Middle frontal gyrus (tissue), 1 donor: ENCODE measurements at regions not wholly inside any gene's neighbourhood (a gene's known extent, or its start where the extent isn't known, plus 50 kb on each side); places are given as distances from the start of the nearest gene placed in this dataset.

Experiments
- DNase-seq: peaks from one replicate; pipeline ENCODE4 v3.0.0-alpha.2; 2015; ENCODE audit warnings: low spot score; ENCODE audit errors: extremely low spot score

- DNase-seq: no peak
Measured at GRCh38 chr9:129242191-129242941, 64.3 kb upstream of the IER5L start.

- no peak for DNase-seq
Measured at GRCh38 chr9:129241725-129242124, 63.7 kb upstream of the IER5L start.

GRCh38 chr9:129240581-129241211, 62.6 kb upstream of the IER5L start:
- no peak for DNase-seq

- DNase-seq: no peak
Measured at GRCh38 chr9:129239946-129240490, 62.0 kb upstream of the IER5L start.

- no peak for DNase-seq
Measured at GRCh38 chr9:129237803-129238202, 59.7 kb upstream of the IER5L start.

- DNase-seq: no peak
Measured at GRCh38 chr9:129237164-129237611, 59.1 kb upstream of the IER5L start.

GRCh38 chr9:129236441-129237145, 58.5 kb upstream of the IER5L start:
- no peak for DNase-seq

GRCh38 chr9:129235931-129236331, 57.9 kb upstream of the IER5L start:
- no peak for DNase-seq

- DNase-seq: no peak
Measured at GRCh38 chr9:129235041-129235930, 57.2 kb upstream of the IER5L start.

GRCh38 chr9:129234491-129234890, 56.4 kb upstream of the IER5L start:
- DNase-seq: no peak

- no peak for DNase-seq
Measured at GRCh38 chr9:129232839-129233591, 55.0 kb upstream of the IER5L start.

- DNase-seq: no peak
Measured at GRCh38 chr9:129231759-129232158, 53.7 kb upstream of the IER5L start.

- no peak for DNase-seq
Measured at GRCh38 chr9:129231022-129231739, 53.1 kb upstream of the IER5L start.

- no peak for DNase-seq
Measured at GRCh38 chr9:129230302-129230701, 52.2 kb upstream of the IER5L start.
